KG1 (cell line): ENCODE measurements at regions not wholly inside any gene's neighbourhood (a gene's known extent, or its start where the extent isn't known, plus 50 kb on each side); places are given as distances from the start of the nearest gene placed in this dataset.
"Not testable (repeated sequence)": the region's sequence is repeated elsewhere in the genome, so short reads cannot be mapped to it uniquely, and the experiment has no call there.

Source experiments
- DNase-seq: peaks from one replicate; lab custom pipeline; 2025; lab: John Stamatoyannopoulos, UW

- no peak for DNase-seq
These were observed 218.2 kb downstream of the RPL10L start for GRCh38 chr14:46433381-46433780.

- no peak for DNase-seq
These were observed 219.1 kb downstream of the RPL10L start for GRCh38 chr14:46432516-46432915.

- DNase-seq, result no peak
These were observed 234.5 kb downstream of the RPL10L start for GRCh38 chr14:46417066-46417465.

GRCh38 chr14:46404865-46405811 lies 246.4 kb downstream of the RPL10L start:
- no peak for DNase-seq

- DNase-seq, result not testable (repeated sequence)
These were observed 249.4 kb downstream of the RPL10L start for GRCh38 chr14:46402001-46402690.

- no peak for DNase-seq
These were observed 250.5 kb downstream of the RPL10L start for GRCh38 chr14:46401066-46401465.

GRCh38 chr14:46399049-46399448 lies 252.5 kb downstream of the RPL10L start:
- no peak for DNase-seq

GRCh38 chr14:46384611-46385010 lies 267.0 kb downstream of the RPL10L start:
- DNase-seq, result no peak

- no peak for DNase-seq
These were observed 269.9 kb downstream of the RPL10L start for GRCh38 chr14:46381674-46382073.

GRCh38 chr14:46378248-46378647 lies 273.3 kb downstream of the RPL10L start:
- DNase-seq, result no peak

- DNase-seq, result no peak
These were observed 274.3 kb downstream of the RPL10L start for GRCh38 chr14:46377305-46377704.

- no peak for DNase-seq
These were observed 282.2 kb downstream of the RPL10L start for GRCh38 chr14:46369391-46369790.

- no peak for DNase-seq
These were observed 283.3 kb downstream of the RPL10L start for GRCh38 chr14:46368275-46368674.

GRCh38 chr14:46352844-46353243 lies 298.7 kb downstream of the RPL10L start:
- DNase-seq, result no peak

- DNase-seq, result peak; percentile 40
These were observed 307.1 kb downstream of the RPL10L start for GRCh38 chr14:46344327-46344937.

GRCh38 chr14:46325777-46326176 lies 325.8 kb downstream of the RPL10L start:
- DNase-seq, result no peak

GRCh38 chr14:46325157-46325556 lies 326.4 kb downstream of the RPL10L start:
- DNase-seq, result no peak

- no peak for DNase-seq
These were observed 328.2 kb downstream of the RPL10L start for GRCh38 chr14:46323404-46323762.

- no peak for DNase-seq
These were observed 328.7 kb downstream of the RPL10L start for GRCh38 chr14:46322730-46323403.

- DNase-seq, result no peak
These were observed 329.5 kb downstream of the RPL10L start for GRCh38 chr14:46322076-46322475.

GRCh38 chr14:46306267-46306666 lies 345.3 kb downstream of the RPL10L start:
- DNase-seq, result no peak

GRCh38 chr14:46300765-46301164 lies 350.8 kb downstream of the RPL10L start:
- DNase-seq, result no peak
